Pons (tissue), 1 donor: ENCODE measurements at regions not wholly inside any gene's neighbourhood (a gene's known extent, or its start where the extent isn't known, plus 50 kb on each side); places are given as distances from the start of the nearest gene placed in this dataset.
"Not testable (repeated sequence)": the region's sequence is repeated elsewhere in the genome, so short reads cannot be mapped to it uniquely, and the experiment has no call there.

Source experiments
- DNase-seq: peaks from one replicate; pipeline ENCODE4 v3.0.0-alpha.2; 2016; ENCODE audit warnings: low spot score

DNA sequence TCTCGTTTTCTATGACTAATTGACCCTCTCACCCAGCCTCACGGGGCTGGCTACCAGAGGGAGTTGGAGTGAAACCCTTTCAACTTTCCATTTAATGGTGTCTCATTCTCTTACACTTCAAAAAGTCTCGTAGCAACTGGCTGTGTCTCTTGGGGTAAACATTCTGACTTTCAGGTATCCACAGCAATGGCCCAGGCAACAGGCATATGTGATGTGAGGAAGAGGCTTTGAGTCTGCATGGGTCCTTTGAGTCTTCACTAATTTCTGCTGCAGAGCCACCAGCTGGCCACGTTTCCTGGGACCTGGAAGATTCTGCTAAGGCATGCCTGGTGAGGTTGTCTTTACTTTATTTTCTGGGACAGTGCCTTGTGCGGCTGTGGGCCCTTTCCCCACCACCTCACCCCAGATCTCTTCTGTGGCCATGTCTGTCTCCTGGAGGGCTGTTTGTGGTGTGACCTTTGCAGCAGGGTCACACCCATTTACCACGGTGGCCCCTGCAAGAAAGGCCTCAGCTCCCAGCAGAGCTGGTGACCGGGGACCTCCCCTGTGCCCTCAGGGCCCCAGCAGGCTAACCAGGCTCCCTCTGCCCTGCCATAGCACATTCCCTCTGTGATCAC lies 112.5 kb upstream of the FRG1 start:
- peak; percentile 12 for DNase-seq

DNA sequence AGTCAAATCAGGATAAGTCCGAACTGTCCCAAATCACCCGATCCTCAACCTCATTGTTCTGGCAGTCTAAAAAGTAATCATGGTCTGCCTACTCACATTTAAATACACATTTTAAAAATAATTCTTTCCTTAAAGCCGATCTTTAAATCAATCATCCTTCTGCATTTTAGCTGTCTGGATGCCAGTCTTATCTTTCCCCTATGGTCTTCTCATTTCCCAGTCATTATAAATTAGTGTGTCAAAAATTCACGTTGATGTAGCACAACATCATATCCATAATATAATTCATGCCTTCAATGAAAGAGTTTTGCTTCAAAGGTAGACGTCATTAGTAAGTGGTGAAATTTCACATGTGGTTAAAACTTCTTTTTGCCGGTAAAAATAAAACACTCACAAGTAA lies 108.1 kb upstream of the FRG1 start:
- DNase-seq = no peak

DNA sequence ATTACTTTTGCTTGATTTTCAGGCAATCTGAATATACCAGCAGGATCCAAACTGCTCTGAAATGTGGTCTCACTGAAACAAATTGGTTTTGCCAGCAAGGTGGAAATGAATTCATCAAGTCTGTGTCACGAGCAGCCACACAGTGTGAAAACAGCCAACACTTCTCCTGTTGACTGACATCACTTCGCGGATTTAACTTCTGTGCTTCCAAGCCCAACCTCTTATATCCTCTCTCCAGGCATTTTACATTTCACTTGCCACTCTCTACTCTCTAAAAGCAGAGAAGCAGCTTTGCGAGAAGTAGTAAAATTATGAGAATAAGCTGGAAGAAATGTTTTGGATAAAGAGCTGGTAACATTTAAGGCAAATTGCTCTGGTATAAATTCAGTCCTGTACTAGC lies 106.1 kb upstream of the FRG1 start:
- no peak for DNase-seq

DNA sequence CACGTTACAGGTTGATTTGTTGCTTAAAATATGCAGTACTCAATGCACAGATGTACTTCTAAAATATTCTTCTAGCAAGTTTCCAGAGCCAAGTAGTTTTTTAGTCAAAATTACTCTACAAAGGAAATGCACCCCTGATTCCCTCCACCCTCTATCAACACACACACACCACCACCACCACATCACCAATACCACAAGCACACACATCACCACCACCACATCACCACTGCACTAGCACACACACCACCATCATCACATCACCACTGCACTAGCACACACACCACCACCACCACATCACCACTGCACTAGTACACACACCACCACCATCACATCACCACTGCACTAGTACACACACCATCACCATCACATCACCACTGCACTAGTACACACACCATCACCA lies 105.2 kb upstream of the FRG1 start:
- DNase-seq = no peak

DNA sequence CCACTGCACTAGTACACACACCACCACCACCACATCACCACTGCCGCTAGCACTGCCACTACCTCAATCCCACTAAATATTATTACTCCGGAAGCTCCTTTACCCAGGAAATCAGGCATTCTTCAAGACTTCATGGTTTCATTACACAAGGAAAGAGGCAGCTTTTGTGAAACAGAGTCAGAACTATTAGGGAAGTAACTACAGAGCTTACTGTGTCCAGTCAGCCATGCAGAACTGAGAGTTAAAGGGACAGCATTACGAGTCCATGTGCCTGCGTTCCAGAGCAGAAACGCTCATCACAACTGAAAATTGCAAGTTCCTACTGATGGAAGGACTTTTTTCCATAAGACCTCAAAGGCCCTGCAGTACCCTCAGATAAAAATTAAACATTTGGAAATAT lies 103.2 kb upstream of the FRG1 start:
- DNase-seq = no peak

DNA sequence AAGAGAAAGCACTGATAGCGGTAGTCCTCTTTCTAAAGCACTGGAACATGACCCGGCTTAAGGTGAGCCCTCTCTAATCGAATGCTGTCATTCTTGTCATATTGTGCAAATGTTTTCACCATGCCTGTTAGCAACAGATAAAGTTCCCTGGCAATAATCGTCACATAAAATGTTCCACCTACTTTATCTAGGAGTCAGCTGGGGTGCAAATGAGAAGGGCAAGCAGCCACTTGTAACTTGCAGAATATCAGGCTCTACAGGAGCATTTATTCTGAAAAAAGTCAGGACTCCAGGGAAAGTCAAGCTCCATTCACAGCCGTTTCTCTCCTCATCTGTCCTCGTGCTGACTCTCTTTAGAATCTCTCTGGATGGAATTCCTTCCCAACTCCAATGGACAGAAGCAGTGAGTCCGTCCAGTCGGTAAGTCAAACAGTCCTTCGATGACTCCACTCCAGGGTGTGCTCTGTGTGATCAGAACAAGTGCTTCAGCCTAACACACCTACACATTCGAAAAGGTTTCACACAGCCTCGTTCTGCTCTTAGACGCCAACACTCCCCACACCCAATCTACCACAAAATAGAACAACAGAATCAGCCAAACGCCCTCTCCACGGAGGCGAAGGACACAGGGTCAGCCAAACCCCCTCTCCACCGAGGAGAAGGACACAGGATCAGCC lies 101.7 kb upstream of the FRG1 start:
- no peak for DNase-seq

DNA sequence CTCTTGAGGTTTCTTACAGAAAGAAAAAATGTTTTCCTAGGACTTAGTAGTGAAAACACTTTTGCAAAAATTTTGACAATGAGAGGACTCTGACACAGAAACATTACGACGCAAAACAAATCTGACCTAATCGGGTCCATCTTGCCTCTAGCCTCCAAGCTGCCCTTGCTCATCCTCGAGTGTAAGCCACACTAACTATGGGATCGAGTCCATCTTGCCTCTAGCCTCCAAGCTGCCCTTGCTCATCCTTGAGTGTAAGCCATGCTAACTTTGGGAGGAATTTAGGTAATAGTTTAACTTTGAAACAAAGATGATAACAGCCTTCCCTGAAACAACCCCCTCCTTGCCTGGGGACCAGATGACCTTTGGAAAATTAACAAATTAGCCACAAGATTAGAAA lies 100.3 kb upstream of the FRG1 start:
- no peak for DNase-seq

DNA sequence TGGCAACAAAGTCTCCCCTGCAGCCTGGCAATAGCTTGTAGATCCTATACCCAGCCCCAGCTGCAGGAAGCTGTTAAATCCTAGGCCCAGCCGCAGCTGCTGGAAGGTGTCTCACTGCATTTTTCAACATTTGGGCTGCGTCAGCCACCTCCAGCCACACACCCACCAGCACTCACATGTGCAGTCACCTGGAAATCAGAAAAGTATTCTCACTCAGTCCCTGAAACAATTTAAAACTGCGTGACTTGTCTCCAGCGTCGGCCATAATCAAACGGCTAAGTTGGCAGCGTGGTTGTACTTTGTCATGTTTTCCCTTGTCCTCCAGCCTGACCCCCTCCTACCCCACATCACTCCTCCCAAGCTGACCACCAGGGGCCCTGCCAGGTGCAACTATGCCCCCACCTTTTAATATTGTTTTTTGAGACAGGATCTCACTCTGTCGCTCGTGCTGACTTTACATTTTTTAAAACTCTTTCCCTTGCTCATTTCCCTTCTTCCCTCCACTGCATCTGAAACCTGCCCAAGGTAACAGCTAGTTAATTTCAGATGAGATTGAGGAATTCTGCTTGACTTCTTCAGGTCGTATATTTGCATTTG lies 97.2 kb upstream of the FRG1 start:
- no peak for DNase-seq

DNA sequence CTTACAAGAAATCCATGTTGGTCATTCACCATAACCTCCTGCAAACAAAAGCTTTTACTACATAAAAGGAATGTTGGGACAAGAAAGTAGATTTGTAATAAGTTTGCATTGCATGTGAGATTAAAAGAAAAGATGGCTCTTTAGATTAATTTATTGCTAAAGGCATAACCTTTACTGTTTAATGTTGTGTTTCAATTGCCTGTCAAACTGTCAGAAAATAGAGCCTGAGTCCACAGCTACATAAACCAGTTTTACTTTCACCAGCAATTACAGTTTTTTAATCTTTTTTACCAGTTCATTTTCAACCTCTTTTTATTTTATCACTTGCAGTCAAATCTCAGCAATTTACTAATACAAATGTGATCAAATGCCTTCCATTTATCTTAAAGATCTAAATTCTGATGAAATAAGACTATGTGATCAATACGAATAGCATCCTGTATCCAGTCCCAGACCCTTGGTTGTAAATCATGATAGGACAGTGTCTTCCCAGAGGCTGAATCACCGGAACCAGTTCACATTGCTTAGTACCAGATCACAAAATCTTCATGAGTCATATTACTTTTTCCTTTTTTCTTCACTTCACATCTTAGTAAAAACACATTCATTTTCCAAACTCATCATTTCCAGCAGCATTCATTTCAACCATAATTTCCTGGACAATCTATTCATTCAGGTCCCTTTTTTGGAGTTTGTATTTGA lies 95.4 kb upstream of the FRG1 start:
- DNase-seq = no peak

DNA sequence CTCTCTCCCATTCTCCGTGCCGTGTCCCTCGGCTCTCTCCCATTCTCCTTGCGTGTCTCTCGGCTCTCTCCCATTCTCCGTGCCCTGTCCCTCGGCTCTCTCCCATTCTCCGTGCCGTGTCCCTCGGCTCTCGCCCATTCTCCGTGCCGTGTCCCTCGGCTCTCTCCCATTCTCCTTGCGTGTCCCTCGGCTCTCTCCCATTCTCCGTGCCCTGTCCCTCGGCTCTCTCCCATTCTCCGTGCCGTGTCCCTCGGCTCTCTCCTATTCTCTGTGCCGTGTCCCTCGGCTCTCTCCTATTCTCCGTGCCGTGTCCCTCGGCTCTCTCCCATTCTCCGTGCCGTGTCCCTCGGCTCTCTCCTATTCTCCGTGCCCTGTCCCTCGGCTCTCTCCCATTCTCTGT lies 94.6 kb upstream of the FRG1 start:
- not testable (repeated sequence) for DNase-seq

DNA sequence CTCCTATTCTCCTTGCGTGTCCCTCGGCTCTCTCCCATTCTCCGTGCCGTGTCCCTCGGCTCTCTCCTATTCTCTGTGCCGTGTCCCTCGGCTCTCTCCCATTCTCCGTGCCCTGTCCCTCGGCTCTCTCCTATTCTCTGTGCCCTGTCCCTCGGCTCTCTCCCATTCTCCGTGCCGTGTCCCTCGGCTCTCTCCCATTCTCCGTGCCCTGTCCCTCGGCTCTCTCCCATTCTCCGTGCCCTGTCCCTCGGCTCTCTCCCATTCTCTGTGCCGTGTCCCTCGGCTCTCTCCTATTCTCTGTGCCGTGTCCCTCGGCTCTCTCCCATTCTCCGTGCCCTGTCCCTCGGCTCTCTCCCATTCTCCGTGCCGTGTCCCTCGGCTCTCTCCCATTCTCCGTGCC lies 94.1 kb upstream of the FRG1 start:
- DNase-seq = not testable (repeated sequence)

DNA sequence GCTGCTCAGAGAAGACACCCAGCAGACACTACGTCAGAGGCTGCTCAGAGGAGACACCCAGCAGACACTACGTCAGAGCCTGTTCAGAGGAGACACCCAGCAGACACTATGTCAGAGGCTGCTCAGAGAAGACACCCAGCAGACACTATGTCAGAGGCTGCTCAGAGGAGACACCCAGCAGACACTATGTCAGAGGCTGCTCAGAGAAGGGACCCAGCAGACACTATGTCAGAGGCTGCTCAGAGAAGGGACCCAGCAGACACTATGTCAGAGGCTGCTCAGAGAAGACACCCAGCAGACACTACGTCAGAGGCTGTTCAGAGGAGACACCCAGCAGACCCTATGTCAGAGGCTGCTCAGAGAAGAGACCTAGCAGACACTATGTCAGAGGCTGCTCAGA lies 92.0 kb upstream of the FRG1 start:
- DNase-seq = not testable (repeated sequence)

DNA sequence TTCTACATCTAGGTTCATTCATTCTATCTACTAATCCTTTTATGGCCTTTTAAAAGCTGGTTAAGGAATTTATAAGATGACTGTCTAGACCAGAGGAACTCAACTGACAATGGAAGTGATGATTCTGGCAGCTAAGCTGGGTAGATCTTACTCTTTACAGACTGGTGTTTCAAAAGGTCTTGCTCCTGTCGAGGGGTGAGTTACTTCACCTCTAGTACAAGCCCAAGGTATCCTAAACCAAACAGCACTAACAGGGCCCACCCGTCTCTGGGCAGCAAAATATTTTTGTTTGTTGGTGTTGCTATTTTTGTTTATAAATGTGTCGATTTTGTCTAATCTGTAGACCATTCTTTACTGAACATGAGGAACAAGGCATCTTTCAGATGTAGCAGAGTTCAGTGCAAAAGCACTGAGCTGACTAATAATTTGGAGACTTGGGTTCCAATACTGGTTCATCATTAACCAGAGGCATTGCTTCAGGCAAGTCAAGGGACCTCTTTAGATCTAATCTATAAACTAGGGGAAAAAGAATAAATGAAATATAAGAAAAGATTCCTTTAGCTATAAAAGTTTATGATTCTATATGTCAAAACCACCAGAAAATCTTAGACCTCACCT lies 90.3 kb upstream of the FRG1 start:
- no peak for DNase-seq

DNA sequence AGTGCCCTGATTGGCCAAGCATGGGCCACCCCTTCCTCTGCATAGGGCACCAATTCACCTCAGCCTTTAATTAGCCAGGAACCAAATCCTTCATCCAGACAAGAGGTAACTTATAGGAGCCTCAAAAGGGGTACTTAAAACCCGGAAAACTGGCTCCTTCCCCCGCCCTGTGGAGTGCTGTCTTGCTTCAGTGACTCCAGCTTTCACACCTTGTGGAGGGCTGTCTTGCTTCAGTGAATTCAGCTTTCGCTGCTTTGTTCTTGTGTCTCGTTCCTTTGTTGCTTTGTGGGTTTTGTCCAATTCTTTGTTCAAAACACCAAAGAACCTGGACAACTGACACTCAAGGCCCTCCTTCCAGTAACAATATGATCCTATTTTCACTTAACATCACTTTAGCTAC lies 82.2 kb upstream of the FRG1 start:
- DNase-seq = no peak

DNA sequence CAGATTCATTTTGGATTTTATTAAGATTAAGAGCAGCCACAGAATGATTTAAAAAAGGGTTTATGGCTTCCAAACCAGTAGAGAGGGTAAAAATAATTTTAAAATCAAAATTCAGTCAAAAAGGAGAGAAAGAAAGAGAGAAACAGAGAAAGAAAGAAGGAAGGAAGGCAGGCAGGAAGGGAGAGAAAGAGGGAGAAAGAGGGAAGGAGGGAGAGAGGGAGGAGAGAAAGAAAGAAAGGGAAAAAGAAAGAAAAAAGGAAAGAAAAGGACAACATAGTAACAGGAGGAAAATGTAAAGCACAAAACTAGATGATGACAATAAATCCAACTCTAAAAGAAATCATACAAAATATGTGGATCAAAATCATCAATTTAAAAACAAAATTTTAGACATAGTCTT lies 79.6 kb upstream of the FRG1 start:
- DNase-seq = no peak

DNA sequence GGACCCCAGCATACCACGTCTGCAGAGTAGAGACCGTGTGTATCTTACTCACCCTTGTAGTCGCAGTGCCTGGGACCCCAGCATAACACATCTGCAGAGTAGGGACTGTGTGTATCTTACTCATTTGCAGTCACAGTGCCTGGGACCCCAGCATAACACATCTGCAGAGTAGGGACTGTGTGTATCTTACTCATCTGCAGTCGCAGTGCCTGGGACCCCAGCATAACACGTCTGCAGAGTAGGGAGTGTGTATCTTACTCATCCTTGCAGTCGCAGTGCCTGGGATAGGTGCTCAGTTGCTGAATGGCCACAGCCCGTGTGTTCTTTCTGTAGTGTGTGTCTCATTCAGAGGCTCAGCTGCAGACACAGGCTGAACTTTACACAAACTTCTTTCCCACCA lies 71.4 kb upstream of the FRG1 start:
- no peak for DNase-seq

DNA sequence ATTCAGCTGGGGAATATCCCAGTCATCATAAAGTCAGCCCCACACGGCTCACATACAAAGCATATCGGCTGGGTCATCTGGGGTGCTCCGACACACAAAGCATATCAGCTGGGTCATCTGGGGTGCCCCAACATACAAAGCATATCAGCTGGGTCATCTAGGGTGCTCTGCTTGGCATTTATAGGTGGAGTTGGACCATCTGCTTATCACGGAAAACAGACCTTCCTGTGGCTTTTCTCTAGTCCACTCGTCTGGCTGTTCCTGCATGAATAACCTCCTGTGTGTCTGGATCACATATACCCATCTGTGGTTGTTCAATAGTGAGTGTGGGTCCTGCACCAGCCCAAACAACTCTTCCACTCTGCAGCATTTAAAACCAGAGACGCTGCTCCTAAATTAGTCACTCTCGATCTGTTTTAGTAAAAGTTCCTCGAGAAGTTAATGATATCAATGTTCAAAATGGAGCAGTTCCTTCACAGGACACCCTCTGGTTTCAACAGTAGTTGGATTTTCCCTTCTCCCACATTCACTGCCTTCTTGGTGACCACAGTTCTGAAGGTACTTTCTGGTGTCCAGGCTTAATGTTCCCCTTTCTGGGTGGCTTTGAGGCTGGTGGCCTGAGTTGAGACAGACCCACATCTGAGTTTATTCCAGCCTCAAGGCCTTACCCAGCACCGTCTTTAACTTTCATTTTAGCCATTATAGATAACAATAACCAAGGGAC lies 70.0 kb upstream of the FRG1 start:
- DNase-seq = no peak

DNA sequence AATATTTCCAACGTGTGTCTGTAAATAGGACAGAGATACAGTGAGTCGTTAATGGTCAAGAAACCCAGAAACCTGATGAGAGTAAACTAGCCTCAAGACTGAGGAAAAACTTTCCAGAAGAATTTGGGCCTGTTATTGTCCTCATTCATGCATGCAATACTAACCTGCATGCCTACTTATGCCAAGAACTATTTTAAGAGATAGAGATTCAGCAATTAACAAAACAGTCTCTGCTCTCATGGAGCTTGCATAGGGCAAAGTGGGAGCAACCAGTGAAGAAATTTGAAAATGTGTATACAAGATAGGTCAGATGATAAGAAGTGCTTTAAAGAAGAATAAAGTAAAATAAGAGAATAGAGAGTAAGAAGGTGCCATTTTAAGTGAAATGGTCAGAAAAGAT lies 66.1 kb upstream of the FRG1 start:
- DNase-seq = no peak

DNA sequence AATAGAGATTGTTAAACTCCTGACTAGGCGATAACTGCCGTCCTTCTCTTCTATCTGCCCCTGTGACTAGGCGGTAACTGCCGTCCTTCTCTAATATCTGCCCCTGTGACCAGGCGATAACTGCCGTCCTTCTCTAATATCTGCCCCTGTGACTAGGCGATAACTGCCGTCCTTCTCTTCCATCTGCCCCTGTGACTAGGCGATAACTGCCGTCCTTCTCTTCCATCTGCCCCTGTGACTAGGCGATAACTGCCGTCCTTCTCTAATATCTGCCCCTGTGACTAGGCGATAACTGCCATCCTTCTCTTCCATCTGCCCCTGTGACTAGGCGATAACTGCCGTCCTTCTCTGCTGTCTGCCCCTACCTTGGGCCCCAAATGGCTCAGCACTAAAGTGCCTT lies 59.5 kb upstream of the FRG1 start:
- DNase-seq = peak; percentile 22

DNA sequence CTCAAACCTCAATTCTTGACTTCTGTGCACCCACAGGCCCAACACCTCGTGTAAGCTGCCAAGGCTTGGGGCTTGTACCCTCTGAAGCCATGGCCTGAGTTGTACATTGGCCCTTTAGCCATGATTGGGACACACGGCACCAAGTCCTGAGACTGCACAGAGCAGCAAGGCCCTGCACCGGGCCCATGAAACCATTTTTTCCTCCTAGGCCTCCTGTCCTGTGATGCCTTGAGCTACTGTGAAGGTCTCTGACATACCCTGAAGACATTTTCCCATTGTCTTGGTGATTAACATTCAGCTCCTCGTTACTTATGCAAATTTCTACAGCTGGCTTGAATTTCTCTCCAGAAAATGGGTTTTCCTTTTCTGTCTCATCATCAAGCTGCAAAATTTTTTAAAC lies 52.3 kb upstream of the FRG1 start:
- DNase-seq = not testable (repeated sequence)
